ENCODE measurements at regions not wholly inside any gene's neighbourhood (a gene's known extent, or its start where the extent isn't known, plus 50 kb on each side); places are given as distances from the start of the nearest gene placed in this dataset.

DNA sequence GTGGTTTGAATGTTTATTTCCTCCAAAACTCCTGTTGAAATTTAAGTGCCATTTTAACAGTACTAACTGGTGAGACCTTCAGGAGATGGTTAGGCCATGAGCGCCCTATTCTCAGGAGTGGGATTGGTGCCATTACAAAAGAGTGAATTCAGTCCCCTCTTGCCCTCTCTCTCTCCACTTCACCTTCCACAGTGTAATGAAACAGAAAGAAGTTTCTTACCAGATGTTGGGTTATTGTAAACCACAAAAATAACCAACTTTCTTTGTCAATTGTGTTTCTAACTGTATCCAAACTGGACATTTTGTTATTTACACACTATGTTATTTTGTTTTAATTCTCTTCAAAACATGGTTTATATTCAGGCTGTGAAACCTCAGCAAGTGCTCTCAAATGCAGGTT lies 1734.3 kb downstream of the PCDH7 start:
- TF ChIP-seq FOXM1 (IDR thresholded peaks at IDR 0.05; ENCODE audit: borderline replicate concordance, low read depth), result no peak
- TF ChIP-seq EP300 (IDR thresholded peaks at IDR 0.05; ENCODE audit: borderline replicate concordance), result no peak
- TF ChIP-seq EGR1 (IDR thresholded peaks at IDR 0.05), result no peak
- TF ChIP-seq TCF12 (IDR thresholded peaks at IDR 0.05; ENCODE audit: low read depth), result no peak
- TF ChIP-seq TEAD4 (IDR thresholded peaks at IDR 0.05), result no peak
- TF ChIP-seq, protein P1, sequence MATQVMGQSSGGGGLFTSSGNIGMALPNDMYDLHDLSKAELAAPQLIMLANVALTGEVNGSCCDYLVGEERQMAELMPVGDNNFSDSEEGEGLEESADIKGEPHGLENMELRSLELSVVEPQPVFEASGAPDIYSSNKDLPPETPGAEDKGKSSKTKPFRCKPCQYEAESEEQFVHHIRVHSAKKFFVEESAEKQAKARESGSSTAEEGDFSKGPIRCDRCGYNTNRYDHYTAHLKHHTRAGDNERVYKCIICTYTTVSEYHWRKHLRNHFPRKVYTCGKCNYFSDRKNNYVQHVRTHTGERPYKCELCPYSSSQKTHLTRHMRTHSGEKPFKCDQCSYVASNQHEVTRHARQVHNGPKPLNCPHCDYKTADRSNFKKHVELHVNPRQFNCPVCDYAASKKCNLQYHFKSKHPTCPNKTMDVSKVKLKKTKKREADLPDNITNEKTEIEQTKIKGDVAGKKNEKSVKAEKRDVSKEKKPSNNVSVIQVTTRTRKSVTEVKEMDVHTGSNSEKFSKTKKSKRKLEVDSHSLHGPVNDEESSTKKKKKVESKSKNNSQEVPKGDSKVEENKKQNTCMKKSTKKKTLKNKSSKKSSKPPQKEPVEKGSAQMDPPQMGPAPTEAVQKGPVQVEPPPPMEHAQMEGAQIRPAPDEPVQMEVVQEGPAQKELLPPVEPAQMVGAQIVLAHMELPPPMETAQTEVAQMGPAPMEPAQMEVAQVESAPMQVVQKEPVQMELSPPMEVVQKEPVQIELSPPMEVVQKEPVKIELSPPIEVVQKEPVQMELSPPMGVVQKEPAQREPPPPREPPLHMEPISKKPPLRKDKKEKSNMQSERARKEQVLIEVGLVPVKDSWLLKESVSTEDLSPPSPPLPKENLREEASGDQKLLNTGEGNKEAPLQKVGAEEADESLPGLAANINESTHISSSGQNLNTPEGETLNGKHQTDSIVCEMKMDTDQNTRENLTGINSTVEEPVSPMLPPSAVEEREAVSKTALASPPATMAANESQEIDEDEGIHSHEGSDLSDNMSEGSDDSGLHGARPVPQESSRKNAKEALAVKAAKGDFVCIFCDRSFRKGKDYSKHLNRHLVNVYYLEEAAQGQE (IDR thresholded peaks at IDR 0.05; ENCODE audit: low read depth), result no peak
- no peak for TF ChIP-seq CEBPB (IDR thresholded peaks at IDR 0.05)
- no peak for TF ChIP-seq MAX (IDR thresholded peaks at IDR 0.05)
- TF ChIP-seq RAD21 (IDR thresholded peaks at IDR 0.05; ENCODE audit: low read depth), result no peak
- no peak for TF ChIP-seq TAF1 (IDR thresholded peaks at IDR 0.05; ENCODE audit: low read depth)
